ENCODE measurements at regions not wholly inside any gene's neighbourhood (a gene's known extent, or its start where the extent isn't known, plus 50 kb on each side); places are given as distances from the start of the nearest gene placed in this dataset.
"Not testable (repeated sequence)": the region's sequence is repeated elsewhere in the genome, so short reads cannot be mapped to it uniquely, and the experiment has no call there.

DNA sequence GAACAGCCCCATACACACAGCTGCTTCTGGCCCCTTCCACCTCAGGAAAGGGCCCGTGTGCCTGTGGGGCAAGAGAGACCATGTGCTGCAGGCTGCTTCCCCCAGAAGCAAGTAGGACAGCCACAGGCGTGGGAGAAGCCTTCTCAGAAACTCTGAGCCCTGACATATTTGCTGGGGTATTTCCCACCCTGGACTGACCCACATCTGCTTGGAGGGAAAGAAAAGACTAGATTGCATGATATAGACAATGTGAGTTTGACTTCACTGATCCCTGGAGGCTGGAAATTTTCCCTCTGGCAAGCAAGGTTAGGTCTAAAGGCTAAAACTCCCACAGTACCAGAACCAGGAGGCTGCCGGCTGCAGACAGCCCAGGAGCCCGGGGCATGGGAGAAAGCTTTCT is 213.3 kb upstream of the SSTR4 start:
- no peak for DNase-seq

DNA sequence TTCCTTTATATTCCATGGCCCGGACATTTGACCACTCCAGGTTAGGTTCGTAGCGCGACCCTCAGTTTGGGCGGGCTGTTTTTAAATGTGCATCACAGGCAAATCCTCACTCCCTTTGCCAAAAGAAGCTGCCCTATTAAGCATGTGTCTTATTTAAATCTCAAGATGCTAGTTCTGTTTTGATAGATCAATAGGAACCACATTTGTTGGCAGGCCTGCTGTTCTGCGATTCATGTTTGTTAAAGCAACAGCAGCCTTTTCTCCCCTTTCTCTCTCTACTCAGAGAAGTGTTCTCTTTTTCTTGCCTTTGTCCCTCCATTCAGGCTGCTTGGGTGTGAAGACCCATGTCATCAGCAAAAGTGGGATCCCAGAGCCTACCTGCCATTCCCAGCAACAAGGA is 212.0 kb upstream of the SSTR4 start:
- DNase-seq, result no peak

DNA sequence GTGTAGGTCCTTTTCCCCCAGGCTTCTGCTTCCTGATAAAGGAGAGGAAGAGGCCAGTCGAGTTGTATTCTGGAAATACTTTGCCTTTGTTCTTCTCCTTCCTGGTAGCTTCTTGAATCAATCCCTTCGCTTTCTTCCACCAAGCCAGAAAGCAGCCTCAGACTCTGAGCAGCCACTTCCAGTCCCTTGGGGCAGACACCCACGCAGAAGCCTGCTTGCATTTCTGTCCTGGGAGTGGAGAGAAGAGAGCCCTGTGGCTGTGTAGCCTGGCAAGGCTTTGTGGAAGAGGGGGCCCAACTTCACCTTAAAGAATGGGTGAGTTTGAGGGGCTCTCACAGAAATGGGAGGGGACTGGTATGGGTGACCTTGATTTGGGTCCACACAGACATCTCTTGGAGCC is 211.0 kb upstream of the SSTR4 start:
- no peak for DNase-seq

DNA sequence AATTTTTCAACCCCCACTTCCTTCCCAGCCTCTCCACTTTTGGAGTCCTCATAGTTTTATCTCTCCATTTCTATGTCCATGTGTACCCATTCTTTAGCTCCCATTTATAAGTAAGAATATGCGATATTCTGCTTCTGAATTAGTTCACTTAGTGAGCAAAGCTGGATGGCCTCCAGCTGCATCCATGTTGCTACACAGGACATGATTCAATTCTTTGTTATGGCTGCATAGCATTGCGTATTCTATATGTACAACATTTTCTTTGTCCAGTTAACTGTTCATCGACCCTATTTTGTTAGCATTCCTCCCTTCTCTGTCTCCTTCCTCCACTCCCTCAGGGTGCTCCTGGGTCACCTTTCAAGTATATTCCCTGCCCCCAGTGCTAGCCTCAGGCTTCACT is 210.0 kb upstream of the SSTR4 start:
- no peak for DNase-seq

DNA sequence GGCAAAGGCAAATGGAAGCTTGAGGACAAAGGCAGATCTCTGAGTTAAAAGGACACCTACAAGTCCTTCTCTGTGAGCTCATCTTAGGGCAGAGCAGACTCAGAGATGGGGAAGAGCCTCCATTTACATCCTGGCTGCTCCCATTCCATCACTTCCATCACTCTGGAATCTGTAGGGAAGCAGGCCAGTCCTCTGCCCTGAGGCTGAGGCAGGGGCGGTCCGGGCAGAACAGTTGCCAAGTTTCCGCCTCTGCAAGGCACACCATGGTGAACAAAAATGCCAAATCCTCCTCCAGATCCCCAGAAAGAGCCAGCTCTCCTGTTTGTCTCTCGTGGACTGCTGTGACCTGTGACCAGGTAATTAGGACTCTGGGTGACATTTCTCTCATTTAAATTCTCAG is 209.6 kb upstream of the SSTR4 start:
- DNase-seq, result no peak

DNA sequence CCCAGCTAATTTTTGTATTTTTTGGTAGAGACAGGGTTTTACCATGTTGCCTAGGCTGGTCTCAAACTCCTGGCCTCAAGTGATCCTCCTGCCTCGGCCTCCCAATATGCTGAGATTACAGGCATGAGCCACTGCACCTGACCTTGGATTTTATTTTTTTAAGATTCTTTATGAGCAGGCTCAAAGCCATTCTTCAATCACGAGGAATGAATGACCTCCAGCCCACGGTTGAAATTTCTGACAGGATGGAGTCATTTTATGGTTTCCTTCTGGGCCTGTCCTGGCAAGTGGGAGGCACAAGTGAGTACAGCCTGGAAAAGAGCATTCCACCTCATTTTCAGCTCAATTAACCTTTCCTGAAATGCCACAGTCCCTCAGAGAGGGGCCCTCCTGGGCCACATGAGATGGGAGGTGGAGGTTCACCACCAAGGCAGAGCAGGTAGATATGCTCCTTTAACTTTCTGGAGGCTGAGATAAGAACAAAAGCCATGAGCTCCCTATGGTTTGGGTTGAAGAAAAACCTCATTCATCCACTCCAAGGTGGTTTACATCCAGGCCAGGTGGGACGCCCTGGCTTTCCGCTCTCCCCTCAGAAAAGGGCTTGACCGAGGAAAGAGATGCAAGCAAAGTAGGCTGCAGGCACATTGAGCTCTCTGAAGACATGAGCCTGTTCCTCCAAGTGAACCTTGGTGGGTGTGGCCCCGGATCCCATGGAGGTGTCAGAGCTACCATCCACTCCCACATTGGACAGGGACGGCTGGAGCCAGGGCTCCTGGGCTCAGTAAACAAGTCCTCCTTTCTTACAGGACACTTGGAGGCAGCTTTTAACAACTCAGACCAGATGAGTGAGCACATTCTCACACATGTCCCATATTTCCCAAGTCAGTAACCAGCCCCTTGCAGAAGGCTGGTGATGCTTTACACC is 208.5 kb upstream of the SSTR4 start:
- no peak for DNase-seq

DNA sequence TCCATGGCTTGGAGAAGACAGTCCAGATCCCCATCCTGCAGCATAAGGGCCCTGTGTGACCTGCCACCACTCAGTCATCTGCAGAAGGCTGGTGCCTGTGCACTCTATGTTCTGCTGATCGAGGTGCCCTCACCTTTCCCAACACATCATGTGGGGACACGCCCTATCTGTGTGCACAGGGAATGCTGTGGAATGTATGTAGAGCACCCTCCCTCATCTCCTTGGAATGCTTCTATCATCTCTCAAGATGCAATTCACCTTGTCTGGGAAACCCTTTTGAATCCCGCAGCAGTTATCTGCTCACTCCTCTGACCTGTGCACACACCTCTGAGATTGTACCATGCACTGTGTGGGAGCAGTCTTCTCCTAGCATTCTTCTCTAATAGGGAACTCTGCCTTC is 207.2 kb upstream of the SSTR4 start:
- DNase-seq, result no peak

DNA sequence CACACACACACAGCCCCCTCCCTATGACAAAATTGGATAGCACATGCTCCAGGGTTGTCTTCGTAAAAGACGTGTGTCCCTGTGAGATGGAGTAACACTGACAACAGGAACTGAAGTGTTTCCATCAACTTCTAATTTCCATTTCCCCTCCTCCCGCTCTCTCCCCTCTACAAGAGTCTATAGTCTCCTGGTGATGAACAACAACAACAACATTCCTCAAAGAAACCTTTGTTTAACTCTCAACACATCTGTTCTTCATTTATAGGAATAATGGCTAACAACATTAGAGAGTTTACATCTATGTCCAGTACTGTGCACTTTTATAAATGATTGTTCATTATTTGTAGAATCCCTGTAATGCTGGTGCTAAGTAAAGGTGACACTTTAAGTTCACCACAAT is 205.8 kb upstream of the SSTR4 start:
- no peak for DNase-seq

DNA sequence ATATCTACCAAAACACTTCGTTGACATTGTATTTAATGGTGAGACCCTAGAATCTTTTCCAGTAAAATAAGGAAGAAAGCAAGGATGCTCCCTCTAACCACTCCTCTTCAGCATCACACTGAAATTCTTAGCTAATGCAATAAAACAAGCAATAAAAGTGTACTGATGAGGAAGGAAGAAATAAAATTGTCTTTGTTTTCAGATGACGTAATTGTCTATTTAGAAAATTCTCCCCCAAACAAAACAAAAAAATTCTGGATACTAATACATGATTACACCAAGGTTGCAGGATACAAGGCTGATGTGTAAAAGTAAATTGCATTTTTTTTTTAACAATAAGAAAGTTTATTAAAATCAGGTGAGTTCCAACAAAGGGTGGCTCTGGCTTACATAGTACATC is 205.0 kb upstream of the SSTR4 start:
- DNase-seq, result no peak

DNA sequence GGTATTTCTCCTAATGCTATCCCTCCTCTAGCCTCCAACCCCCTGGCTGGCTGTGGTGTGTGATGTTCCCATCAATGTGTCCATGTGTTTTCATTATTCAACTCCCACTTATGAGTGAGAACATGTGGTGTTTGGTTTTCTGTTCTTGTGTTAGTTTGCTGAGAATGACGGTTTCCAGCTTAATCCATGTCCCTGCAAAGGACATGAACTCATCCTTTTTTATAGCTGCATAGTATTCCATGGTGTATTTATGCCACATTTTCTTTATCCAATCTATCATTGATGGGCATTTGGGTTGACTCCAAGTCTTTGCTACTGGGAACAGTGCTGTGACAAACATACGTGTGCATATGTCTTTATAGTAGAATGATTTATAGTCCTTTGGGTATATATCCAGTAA is 204.4 kb upstream of the SSTR4 start:
- DNase-seq, result not testable (repeated sequence)

DNA sequence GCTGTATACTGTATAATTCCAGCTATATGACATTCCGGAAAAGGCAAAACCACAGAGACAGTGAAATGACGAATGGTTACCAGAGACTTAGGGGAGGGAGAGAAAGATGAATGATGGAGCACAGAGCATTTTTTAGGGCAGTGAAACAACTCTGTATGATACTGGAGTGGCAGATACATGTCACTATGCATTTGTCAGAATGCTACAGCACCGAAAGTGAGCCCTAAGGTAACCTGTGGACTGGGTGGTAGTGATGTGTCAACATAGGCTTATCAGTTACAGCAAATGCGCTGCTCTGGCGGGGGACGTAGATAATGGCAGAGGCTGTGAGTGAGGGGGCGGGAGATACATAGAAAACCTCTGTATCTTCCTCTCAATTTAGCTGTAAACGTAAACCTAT is 201.3 kb upstream of the SSTR4 start:
- no peak for DNase-seq

DNA sequence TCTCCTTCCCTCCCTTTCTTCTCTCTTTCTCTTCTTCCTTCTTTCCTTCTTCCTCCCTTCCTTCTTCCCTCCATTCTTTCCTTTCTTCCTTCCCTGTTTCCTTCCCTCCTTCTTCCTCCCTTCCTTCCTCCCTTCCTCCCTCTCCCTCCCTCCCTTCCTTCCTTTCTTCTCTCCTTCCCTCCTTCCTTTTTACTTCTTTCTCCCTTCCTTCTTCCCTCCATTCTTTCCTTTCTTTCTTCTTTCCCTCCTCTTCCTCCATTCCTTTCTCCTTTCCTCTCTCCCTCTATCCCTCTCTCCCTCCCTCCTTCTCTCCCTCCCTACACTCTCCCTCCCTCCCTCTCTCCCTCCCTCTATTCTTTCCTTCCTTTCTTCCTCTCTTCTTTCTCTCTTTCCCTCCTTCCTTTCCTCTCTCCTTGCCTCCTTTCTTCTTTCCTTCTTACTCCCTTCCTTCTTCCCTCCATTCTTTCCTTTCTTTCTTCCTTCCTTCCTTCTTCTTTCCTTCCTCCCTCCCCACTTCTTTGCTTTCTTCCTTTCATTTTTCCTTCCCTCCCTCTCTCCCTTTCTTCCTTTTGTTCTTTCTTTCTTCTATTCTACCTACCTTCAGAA is 200.4 kb upstream of the SSTR4 start:
- DNase-seq, result no peak

DNA sequence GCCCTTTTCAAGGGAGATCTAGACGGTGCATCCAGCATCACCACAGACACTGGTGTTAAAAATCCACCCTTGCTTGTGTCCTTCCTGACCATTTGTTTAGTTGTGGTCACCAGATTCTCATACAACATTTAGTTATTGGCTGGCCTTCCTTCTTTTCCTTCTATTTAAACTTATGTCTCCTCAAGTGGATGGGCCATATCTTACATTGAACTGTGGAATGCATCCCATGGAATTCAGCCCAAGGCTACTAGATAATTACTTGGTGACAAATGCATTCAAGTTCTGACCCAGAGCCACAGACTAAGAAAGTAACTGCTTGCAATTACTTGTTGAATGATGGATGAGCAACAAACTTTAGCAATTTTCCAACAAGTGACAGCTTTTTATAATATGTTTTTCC is 198.9 kb upstream of the SSTR4 start:
- no peak for DNase-seq

DNA sequence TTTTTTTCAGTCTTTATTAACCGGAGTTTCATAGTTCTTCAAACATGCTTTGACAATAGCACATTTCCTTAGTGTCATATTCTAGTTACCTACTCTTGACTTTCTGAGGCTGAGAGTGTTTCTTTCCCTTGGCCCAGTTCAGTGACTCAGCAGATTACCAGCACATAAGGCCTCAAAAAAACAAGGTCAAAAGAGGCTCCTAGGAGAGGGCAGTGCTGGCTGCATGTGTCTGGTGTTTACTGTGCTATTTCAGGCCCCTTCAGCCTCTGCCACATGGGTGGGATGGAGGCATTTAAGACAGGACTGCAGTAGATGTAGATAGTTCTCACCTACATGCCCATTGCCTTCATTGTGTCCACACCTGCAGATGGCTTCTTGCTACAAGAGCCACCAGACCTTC is 198.2 kb upstream of the SSTR4 start:
- no peak for DNase-seq

DNA sequence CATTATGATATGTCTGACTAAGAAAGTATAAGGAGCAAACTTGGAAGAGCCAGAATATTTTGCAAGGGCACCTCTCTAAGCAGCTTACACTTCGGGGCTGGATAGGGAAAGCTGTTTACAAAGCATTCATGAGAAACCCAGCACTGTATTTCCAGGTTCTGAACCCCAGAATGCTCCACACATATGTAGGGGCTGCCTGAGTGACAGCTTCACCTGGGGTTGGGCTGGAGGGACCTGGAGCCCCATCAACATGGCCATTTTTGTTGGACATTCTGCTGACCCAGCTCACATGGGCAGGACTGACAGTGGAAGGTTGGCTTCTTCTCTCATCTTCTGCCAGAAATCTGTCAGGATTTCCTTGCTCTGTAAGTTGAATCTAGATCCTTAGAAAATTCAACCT is 197.1 kb upstream of the SSTR4 start:
- no peak for DNase-seq

DNA sequence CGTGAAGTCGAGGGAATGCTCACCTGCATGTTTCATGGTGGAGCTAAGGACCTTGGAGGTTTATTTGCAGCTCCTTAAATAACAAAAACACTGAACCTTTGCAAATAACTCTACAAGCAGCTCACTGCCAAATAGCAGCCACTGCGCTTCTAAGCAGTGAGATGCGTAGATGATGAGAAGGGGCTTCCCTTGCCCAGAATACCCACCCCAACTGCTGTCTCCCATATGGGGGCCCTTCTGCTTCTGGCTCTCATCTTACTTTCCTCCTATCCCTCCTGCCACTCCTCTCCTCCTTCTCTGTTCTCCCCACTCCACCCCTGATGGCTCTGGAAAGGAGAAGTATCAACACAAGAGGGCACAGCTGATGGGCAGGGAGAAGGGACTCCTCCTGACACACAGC is 193.3 kb upstream of the SSTR4 start:
- no peak for DNase-seq

DNA sequence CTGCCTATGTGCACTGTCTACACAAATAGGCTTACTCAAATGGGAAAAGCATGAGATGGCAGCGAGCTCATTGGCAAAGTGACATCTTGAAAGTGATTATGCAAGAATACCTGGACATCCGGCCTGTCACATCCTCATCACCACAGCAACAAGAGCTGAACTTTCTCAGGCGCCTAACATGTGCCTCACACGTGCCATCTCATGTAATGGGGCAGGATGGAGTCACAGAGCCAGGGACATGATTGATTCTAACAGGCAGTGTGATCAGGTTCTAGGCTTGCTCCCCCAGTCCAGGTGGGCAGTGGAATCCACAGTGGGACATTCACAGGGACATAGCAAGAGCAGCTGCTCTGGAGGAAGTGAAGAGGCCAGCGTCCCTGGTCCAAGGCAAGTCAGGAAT is 192.3 kb upstream of the SSTR4 start:
- DNase-seq, result no peak

DNA sequence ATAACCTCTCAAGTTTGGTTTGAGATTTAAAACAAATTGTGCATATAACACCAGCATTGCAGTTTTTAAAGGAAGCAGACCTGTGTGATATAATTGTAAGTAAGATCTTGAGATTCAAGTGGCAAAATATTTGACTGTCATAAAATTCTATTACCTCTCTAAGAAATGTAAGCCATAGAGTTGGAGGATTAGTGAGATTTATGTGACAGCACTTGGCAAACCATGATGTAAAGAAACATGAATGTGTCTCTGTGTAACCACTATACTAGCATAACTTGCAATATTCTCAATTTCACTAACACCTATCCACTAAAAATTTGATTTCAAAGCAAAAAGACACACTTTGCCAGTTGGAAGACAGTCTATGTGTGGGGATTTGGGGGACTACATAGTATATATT is 190.2 kb upstream of the SSTR4 start:
- DNase-seq, result no peak

DNA sequence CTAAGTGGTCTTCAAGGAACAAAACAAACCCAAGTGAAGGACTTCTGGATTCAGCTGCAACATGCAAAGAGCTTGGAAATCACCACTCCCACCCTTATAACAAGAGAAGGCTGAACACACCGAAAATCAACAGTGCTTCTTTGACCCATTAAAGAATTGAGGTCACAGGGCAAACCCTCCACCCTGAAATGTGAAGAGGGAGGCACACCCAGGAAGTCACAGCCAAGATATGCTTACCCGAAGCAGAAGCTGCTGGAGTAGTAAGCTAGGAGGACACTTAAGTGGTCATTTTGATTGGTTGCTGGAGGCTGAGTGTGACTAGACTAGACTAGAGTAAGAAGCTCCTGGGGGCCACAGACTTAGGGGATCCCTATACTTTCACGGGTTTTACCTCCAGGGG is 188.2 kb upstream of the SSTR4 start:
- no peak for DNase-seq

DNA sequence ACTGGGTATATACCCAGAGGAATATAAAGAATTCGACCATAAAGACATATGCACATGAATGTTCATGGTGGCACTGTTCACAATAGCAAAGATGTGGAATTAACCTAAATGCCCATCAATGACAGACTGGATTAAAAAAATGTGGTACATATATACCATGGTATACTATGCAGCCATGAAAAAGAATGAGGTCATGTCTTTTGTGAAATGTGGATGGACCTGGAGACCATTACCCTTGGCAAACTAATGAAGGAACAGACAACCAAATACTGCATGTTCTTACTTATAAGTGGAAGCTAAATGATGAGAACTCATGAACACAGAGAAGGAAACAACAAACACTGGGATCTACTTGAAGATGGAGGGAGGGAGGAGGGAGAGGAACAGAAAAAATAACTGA is 186.7 kb upstream of the SSTR4 start:
- no peak for DNase-seq

DNA sequence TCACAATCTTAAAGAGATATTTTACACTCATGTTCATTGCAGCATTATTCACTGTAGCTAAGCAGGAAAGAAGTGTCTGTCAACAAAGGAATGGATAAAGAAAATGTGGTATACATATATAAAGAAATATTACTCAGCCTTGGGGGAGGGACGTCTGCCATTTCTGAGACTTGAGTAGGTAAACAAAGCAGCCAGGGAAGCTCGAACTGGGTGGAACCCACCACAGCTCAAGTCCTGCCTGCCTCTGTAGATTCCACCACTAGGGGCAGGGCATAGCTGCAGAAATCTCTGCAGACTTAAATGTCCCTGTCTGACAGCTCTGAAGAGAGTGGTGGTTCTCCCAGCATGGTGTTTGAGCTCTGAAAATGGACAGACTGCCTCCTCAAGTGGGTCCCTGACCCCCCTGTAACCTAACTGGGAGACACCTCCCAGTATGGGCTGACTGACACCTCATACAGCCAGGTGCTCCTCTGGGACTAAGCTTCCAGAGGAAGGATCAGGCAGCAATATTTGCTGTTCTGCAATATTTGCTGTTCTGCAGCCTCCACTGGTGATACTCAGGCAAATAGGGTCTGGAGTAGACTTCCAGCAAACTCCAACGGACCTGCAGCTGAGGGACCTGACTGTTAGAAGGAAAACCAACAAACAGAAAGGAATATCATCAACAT is 183.3 kb upstream of the SSTR4 start:
- not testable (repeated sequence) for DNase-seq

DNA sequence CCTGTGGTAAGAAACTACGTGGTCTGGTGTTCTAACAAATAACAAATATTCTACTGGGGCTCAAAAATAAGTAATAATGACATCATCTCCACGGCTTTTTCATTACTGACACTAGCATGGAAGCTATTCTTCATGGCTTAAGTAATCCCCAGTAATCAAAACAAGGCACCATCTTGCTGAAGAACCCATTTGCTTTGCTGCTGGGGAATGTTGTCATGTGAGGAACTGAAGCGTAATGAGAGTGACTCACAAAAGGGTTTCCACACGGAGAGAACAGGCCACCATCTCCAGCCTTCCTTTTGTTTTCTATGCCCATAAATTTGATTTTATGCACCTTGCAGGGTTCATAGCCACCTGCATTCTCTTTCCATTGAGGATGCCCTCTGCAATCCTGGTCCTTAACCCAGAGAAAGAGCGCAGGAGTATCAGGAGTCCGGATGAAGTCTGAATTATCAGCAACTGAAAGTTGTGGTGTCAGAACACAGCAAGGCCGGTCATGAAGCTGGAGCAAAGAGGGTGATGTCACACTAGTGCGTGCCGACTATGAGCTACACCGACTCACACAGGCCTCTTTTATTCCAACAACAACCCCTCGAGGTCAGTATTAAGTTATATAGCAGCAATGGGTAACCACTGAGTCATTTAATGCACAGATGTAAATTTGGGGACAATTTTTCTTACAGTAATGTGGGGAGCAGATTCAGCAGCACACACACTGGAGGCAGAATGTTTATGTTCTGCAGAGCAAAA is 173.7 kb upstream of the SSTR4 start:
- DNase-seq, result no peak

DNA sequence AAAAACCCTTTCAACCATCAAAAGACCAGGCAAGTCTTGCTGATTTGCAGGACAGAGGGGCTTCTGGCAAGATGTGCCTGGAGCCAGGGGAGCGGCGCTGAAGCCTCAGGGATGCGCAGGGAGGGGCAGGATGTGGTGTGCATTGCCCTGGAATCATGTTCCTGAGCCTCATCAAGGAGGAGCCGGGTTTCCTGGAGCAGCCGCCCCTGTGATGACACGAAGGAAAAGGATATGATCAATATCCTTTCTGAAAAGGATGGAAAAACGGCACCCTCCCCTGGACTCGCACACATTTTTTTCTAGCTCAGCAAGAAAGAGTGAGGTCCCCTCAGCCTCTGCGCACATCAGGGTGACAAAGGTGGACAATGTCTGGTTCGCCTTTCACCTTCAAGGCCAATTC is 173.1 kb upstream of the SSTR4 start:
- no peak for DNase-seq

Measured in activated CD4-positive, CD25-positive, alpha-beta regulatory T cell treated with anti-CD3 and anti-CD28 coated beads, Interleukin-2, amount 50 U/mL, for 72 hours (primary cell).